ENCODE measurements at regions not wholly inside any gene's neighbourhood (a gene's known extent, or its start where the extent isn't known, plus 50 kb on each side); places are given as distances from the start of the nearest gene placed in this dataset.

DNA sequence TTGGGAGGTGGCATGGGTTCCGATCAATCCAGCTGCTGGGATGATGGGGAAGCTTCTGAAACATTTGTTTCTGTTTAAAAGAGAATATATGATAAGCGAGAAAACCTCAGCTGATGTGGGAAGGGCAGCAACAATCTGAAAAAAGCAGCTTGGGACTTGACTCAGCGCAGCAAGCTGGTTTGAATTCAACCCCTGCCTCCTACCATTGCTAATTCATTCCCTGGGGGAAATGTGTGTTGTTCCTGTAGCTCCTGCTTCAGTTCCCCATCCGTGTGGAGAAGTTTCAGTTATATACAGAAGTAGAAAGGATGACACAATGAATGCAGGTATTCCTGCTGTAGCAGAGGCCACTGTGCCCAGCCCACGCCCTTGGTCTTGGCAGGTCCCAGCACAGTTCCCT is 145.1 kb downstream of the NXNL2 start:
- TF ChIP-seq ELF1 (IDR thresholded peaks at IDR 0.05) (no peak), GABPA (IDR thresholded peaks at IDR 0.05; ENCODE audit: low read depth) (no peak), SIN3A (IDR thresholded peaks at IDR 0.05; ENCODE audit: borderline replicate concordance, low read depth, low read length) (no peak), TEAD4 (IDR thresholded peaks at IDR 0.05; ENCODE audit: borderline replicate concordance, insufficient read depth) (no peak), YY1 (IDR thresholded peaks at IDR 0.05; ENCODE audit: low read depth) (no peak), NFIC (IDR thresholded peaks at IDR 0.05; ENCODE audit: borderline replicate concordance) (no peak), POLR2AphosphoS5 (IDR thresholded peaks at IDR 0.05; ENCODE audit: low read depth, low read length) (no peak), MXI1 (IDR thresholded peaks at IDR 0.05; ENCODE audit: low read depth, low read length) (no peak), FOSL2 (IDR thresholded peaks at IDR 0.05; ENCODE audit: borderline replicate concordance, low read depth) (no peak), CHD2 (IDR thresholded peaks at IDR 0.05; ENCODE audit: low read length, partially characterized antibody) (no peak), MEF2A (IDR thresholded peaks at IDR 0.05; ENCODE audit: borderline replicate concordance, low read depth) (no peak)
- TF ChIP-seq, protein P1, sequence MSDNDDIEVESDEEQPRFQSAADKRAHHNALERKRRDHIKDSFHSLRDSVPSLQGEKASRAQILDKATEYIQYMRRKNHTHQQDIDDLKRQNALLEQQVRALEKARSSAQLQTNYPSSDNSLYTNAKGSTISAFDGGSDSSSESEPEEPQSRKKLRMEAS (IDR thresholded peaks at IDR 0.05; ENCODE audit: low read depth): no peak
- no peaks in the 10 kb centered on the region for H3K9me2 ChIP-seq
- no peaks in the 10 kb centered on the region; a peak in 1 of 4 replicates for H3K4me1 ChIP-seq (ENCODE audit: control insufficient read depth in 1 of 2, insufficient read depth in 2 of 2, low read depth in 1 of 2, low read length in 1 of 2)
- 74% methylated on average over 5 of the region's 5 CpGs for WGBS (ENCODE audit: low lambda C conversion rate)
- no peaks in the 10 kb centered on the region for H4K20me1 ChIP-seq (ENCODE audit: insufficient read depth)
- H3K36me3 ChIP-seq (replicated peaks in 1 of 2; ENCODE audit: control insufficient read depth in 1 of 2, insufficient read depth in 2 of 2, low read length in 1 of 2): no peaks in the 10 kb centered on the region
- H3K9me3 ChIP-seq: no peaks in the 10 kb centered on the region
- H3K27me3 ChIP-seq (ENCODE audit: insufficient read depth): no peaks in the 10 kb centered on the region
- DNase-seq: no peak
- H3K4me2 ChIP-seq: no peak overlapping the region
- ChIA-PET POLR2A (no interaction called here), CTCF (no interaction called here)
- H3K9ac ChIP-seq: no peak overlapping the region
- no peak overlapping the region for H2AFZ ChIP-seq (ENCODE audit: low read depth)
- H3F3A ChIP-seq (replicated peaks; ENCODE audit: insufficient read depth): no peaks in the 10 kb centered on the region
- no peak overlapping the region for H3K27ac ChIP-seq (ENCODE audit: low read depth in 2 of 2, low read length in 1 of 2)
- H3K4me3 ChIP-seq (ENCODE audit: low read depth in 2 of 2, low read length in 1 of 2): no peak overlapping the region
- H3K79me2 ChIP-seq (ENCODE audit: insufficient read depth): no peaks in the 10 kb centered on the region

DNA sequence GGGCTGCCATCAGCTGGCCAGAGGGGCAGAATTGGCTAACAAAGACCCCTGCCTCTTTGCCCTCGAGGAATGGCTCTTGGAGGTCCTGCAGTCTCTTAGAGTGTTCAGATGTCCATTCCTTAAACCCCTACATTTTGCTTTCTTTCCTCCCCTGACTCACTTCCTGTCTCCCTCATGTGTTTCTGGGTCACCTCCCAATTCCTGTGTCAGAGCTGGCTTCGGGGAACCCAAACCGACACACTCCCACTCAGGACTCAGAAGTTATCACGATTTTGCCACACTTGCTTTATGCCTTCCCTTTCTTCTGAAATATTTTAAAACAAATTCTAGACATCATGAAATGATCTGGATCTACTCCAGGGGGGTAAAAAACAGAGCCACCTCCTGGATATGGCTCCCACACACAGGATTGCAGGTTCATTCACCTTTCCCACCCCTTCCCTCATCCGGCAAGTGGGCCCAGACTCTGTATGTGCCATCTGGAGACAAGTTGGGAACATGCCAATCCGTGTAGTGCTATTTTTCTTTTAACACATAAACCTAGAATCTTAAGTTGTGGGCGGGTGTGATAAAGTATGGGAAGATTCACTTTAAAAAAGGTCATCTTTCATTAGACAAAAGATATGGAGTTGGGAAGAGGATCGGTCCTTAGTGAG is 145.7 kb downstream of the NXNL2 start:
- Histone ChIP-seq H4K20me1 (ENCODE audit: insufficient read depth) (no peaks in the 10 kb centered on the region), H3F3A (replicated peaks; ENCODE audit: insufficient read depth) (no peaks in the 10 kb centered on the region), H3K9me3 (no peaks in the 10 kb centered on the region), H3K4me3 (ENCODE audit: low read depth in 2 of 2, low read length in 1 of 2) (no peak overlapping the region), H3K4me2 (no peak overlapping the region), H3K9me2 (no peaks in the 10 kb centered on the region), H3K27me3 (ENCODE audit: insufficient read depth) (no peaks in the 10 kb centered on the region), H3K79me2 (ENCODE audit: insufficient read depth) (no peaks in the 10 kb centered on the region), H2AFZ (ENCODE audit: low read depth) (no peak overlapping the region), H3K4me1 (ENCODE audit: control insufficient read depth in 1 of 2, insufficient read depth in 2 of 2, low read depth in 1 of 2, low read length in 1 of 2) (no peaks in the 10 kb centered on the region; a peak in 1 of 4 replicates), H3K9ac (no peak overlapping the region), H3K27ac (ENCODE audit: low read depth in 2 of 2, low read length in 1 of 2) (no peak overlapping the region), H3K36me3 (replicated peaks in 1 of 2; ENCODE audit: control insufficient read depth in 1 of 2, insufficient read depth in 2 of 2, low read length in 1 of 2) (no peaks in the 10 kb centered on the region)
- ChIA-PET CTCF (no interaction called here), POLR2A (no interaction called here)
- TF ChIP-seq SIN3A (IDR thresholded peaks at IDR 0.05; ENCODE audit: borderline replicate concordance, low read depth, low read length) (no peak), RFX5 (IDR thresholded peaks at IDR 0.05; ENCODE audit: low read length) (no peak), NFIC (IDR thresholded peaks at IDR 0.05; ENCODE audit: borderline replicate concordance) (no peak), TAF1 (IDR thresholded peaks at IDR 0.05; ENCODE audit: borderline replicate concordance, low read depth, low read length) (no peak), NRF1 (IDR thresholded peaks at IDR 0.05; ENCODE audit: low read depth, low read length) (no peak), GATA2 (CRISPR knock-in tag; IDR thresholded peaks at IDR 0.05) (no peak), POLR2AphosphoS5 (IDR thresholded peaks at IDR 0.05; ENCODE audit: low read depth, low read length) (no peak), FOXJ3 (CRISPR knock-in tag; IDR thresholded peaks at IDR 0.05) (no peak), FOXM1 (IDR thresholded peaks at IDR 0.05; ENCODE audit: low read depth) (no peak), SMC3 (IDR thresholded peaks at IDR 0.05; ENCODE audit: low read depth, low read length) (no peak), RCOR1 (IDR thresholded peaks at IDR 0.05; ENCODE audit: low read length) (no peak), GABPA (IDR thresholded peaks at IDR 0.05; ENCODE audit: low read depth) (no peak), YY1 (IDR thresholded peaks at IDR 0.05; ENCODE audit: low read depth) (no peak), MEF2A (IDR thresholded peaks at IDR 0.05; ENCODE audit: borderline replicate concordance, low read depth) (no peak)
- TF ChIP-seq, protein P2, sequence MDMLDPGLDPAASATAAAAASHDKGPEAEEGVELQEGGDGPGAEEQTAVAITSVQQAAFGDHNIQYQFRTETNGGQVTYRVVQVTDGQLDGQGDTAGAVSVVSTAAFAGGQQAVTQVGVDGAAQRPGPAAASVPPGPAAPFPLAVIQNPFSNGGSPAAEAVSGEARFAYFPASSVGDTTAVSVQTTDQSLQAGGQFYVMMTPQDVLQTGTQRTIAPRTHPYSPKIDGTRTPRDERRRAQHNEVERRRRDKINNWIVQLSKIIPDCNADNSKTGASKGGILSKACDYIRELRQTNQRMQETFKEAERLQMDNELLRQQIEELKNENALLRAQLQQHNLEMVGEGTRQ (IDR thresholded peaks at IDR 0.05; ENCODE audit: borderline replicate concordance, low read depth, low read length): no peak
- TF ChIP-seq, protein P3, sequence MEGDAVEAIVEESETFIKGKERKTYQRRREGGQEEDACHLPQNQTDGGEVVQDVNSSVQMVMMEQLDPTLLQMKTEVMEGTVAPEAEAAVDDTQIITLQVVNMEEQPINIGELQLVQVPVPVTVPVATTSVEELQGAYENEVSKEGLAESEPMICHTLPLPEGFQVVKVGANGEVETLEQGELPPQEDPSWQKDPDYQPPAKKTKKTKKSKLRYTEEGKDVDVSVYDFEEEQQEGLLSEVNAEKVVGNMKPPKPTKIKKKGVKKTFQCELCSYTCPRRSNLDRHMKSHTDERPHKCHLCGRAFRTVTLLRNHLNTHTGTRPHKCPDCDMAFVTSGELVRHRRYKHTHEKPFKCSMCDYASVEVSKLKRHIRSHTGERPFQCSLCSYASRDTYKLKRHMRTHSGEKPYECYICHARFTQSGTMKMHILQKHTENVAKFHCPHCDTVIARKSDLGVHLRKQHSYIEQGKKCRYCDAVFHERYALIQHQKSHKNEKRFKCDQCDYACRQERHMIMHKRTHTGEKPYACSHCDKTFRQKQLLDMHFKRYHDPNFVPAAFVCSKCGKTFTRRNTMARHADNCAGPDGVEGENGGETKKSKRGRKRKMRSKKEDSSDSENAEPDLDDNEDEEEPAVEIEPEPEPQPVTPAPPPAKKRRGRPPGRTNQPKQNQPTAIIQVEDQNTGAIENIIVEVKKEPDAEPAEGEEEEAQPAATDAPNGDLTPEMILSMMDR (IDR thresholded peaks at IDR 0.05): no peak
- TF ChIP-seq, protein P4, sequence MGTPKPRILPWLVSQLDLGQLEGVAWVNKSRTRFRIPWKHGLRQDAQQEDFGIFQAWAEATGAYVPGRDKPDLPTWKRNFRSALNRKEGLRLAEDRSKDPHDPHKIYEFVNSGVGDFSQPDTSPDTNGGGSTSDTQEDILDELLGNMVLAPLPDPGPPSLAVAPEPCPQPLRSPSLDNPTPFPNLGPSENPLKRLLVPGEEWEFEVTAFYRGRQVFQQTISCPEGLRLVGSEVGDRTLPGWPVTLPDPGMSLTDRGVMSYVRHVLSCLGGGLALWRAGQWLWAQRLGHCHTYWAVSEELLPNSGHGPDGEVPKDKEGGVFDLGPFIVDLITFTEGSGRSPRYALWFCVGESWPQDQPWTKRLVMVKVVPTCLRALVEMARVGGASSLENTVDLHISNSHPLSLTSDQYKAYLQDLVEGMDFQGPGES (IDR thresholded peaks at IDR 0.05; ENCODE audit: low read depth, low read length): no peak
- TF ChIP-seq, protein P5, sequence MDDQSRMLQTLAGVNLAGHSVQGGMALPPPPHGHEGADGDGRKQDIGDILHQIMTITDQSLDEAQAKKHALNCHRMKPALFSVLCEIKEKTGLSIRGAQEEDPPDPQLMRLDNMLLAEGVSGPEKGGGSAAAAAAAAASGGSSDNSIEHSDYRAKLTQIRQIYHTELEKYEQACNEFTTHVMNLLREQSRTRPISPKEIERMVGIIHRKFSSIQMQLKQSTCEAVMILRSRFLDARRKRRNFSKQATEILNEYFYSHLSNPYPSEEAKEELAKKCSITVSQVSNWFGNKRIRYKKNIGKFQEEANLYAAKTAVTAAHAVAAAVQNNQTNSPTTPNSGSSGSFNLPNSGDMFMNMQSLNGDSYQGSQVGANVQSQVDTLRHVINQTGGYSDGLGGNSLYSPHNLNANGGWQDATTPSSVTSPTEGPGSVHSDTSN (IDR thresholded peaks at IDR 0.05): no peak
- 86% methylated on average over 8 of the region's 8 CpGs for WGBS (ENCODE audit: low lambda C conversion rate)
- no peak for DNase-seq
